GM12878 (cell line): ENCODE measurements at regions not wholly inside any gene's neighbourhood (a gene's known extent, or its start where the extent isn't known, plus 50 kb on each side); places are given as distances from the start of the nearest gene placed in this dataset.

Source experiments
- ATAC-seq: fragments of 200-7000 bp; cut with Tn5 transposase; 3 replicates; pipeline ENCODE4 v1.9.1; 2020; ENCODE audit warnings: mild to moderate bottlenecking, moderate library complexity
- BruUV-seq: library from RNA; stranded (reverse); fragments of 400-500 nt; replicated peaks from 2 replicates; lab custom pipeline; 2021; lab: Mats Ljungman, UMichigan
- CTCF ChIA-PET: fragments of 300-600 bp; sonication (Branson Sonifier 250); formaldehyde crosslinking; extraction: SDS; loops from one replicate; lab custom pipeline; 2021; ENCODE audit warnings: inconsistent platforms; lab: Yijun Ruan, JAX
- POLR2A ChIA-PET: fragments of 350-600 bp; formaldehyde crosslinking; extraction: SDS; loops from one replicate; lab custom pipeline; 2021; ENCODE audit warnings: inconsistent platforms; lab: Charles Lee
- RAD21 ChIA-PET: fragments of 300-600 bp; sonication (Branson Sonifier 250); formaldehyde crosslinking; loops from one replicate; lab custom pipeline; 2023; ENCODE audit warnings: antibody characterized with exemption; ENCODE audit not compliant: unreplicated experiment; lab: Charles Lee
- SMC1A ChIA-PET: fragments of 300-600 bp; sonication (Branson Sonifier 250); formaldehyde crosslinking; loops from one replicate; lab custom pipeline; 2023; ENCODE audit not compliant: unreplicated experiment, uncharacterized antibody; lab: Charles Lee
- DNase-seq: peaks from one replicate; pipeline ENCODE4 v3.0.0-alpha.2; 2011; ENCODE audit warnings: low read depth, low spot score
- FAIRE-seq: peaks from 3 replicates; lab custom pipeline; 2011; peaks lifted over from hg19 to GRCh38; lab: Jason Lieb, UNC
- H2AFZ ChIP-seq: 2 replicates; pipeline ENCODE4 v1.6.0; 2011; ENCODE audit warnings: low read depth, low read length, control low read depth; ENCODE audit not compliant: control insufficient read depth
- H3K27ac ChIP-seq: 2 replicates; pipeline ENCODE4 v1.5.1; 2011; ENCODE audit warnings: control low read depth; ENCODE audit not compliant: control insufficient read depth, insufficient read depth
- H3K27me3 ChIP-seq, 2 experiments: replicated peaks in 1 of 2; 2 replicates each; pipeline versions ENCODE4 v1.6.0 to v1.6.1; 2011; ENCODE audit warnings: low read length in 1 of 2; ENCODE audit not compliant: control insufficient read depth in 2 of 2, insufficient read depth in 2 of 2
- H3K36me3 ChIP-seq, 2 experiments: 2 replicates each; pipeline ENCODE4 v1.5.1; 2011; ENCODE audit warnings: low read length in 1 of 2; ENCODE audit not compliant: control insufficient read depth in 2 of 2, insufficient read depth in 2 of 2
- H3K4me1 ChIP-seq: 2 replicates; pipeline ENCODE4 v1.6.1; 2011; ENCODE audit warnings: mild to moderate bottlenecking, low read length, moderate library complexity, mixed read lengths; ENCODE audit not compliant: control insufficient read depth, insufficient read depth
- H3K4me2 ChIP-seq: 2 replicates; pipeline ENCODE4 v1.6.0; 2011; ENCODE audit warnings: control low read depth; ENCODE audit not compliant: control insufficient read depth, insufficient read depth
- H3K4me3 ChIP-seq: fragments of 200-600 bp; sonication (generic); 2 replicates; pipeline ENCODE4 v1.5.1; 2016
- H3K79me2 ChIP-seq: 2 replicates; pipeline ENCODE4 v1.6.0; 2011; ENCODE audit warnings: low read length; ENCODE audit not compliant: control insufficient read depth, insufficient read depth
- H3K9ac ChIP-seq: 2 replicates; pipeline ENCODE4 v1.8.0; 2011; ENCODE audit warnings: low read length, control low read depth, mixed read lengths; ENCODE audit not compliant: control insufficient read depth, insufficient read depth
- H3K9me3 ChIP-seq: replicated peaks from 3 replicates; pipeline ENCODE4 v1.5.1; 2011; ENCODE audit warnings: mild to moderate bottlenecking, low read length; ENCODE audit not compliant: control insufficient read depth, insufficient read depth
- H4K20me1 ChIP-seq: 2 replicates; pipeline ENCODE4 v1.6.0; 2011; ENCODE audit not compliant: control insufficient read depth, insufficient read depth
- BACH1 ChIP-seq: fragments of 450-650 bp; IDR thresholded peaks from 2 replicates; pipeline ENCODE4 v1.6.1; 2017; ENCODE audit warnings: mild to moderate bottlenecking, borderline replicate concordance
- BCL11A ChIP-seq: IDR thresholded peaks from 2 replicates; pipeline ENCODE4 v1.6.1; 2011; ENCODE audit warnings: low read depth, low read length
- DPF2 ChIP-seq: fragments of 450-650 bp; IDR thresholded peaks from 2 replicates; pipeline ENCODE4 v1.6.1; 2017; ENCODE audit warnings: mild to moderate bottlenecking
- FOS ChIP-seq: IDR thresholded peaks from 3 replicates; pipeline ENCODE4 v1.6.1; 2011; ENCODE audit warnings: borderline replicate concordance; ENCODE audit not compliant: insufficient read length; ENCODE audit errors: extremely low read depth
- FOXM1 ChIP-seq: IDR thresholded peaks from 2 replicates; pipeline ENCODE4 v1.6.1; 2012; ENCODE audit warnings: low read depth, mild to moderate bottlenecking, inconsistent platforms, low read length, moderate library complexity
- JUNB ChIP-seq: IDR thresholded peaks from 2 replicates; pipeline ENCODE4 v1.6.1; 2016; ENCODE audit warnings: antibody characterized with exemption, mild to moderate bottlenecking
- RB1 ChIP-seq: fragments of 450-650 bp; formaldehyde crosslinking; IDR thresholded peaks from 2 replicates; pipeline ENCODE4 v1.6.1; 2017; ENCODE audit warnings: mild to moderate bottlenecking, borderline replicate concordance
- SIN3A ChIP-seq: IDR thresholded peaks from 2 replicates; pipeline ENCODE4 v1.6.1; 2012; ENCODE audit warnings: low read depth, low read length, improper control_type of control experiment
- SIX5 ChIP-seq: IDR thresholded peaks from 2 replicates; pipeline ENCODE4 v1.6.1; 2011; ENCODE audit warnings: mild to moderate bottlenecking, low read depth, low read length, moderate library complexity; ENCODE audit not compliant: severe bottlenecking
- SMC3 ChIP-seq: IDR thresholded peaks from 2 replicates; pipeline ENCODE4 v1.6.1; 2011; ENCODE audit warnings: low read length, improper control_type of control experiment, borderline replicate concordance
- SPI1 ChIP-seq: IDR thresholded peaks from 2 replicates; pipeline ENCODE4 v1.6.1; 2011; ENCODE audit warnings: low read depth, mild to moderate bottlenecking, low read length, moderate library complexity, borderline replicate concordance; ENCODE audit not compliant: insufficient read depth
- SUPT20H ChIP-seq: IDR thresholded peaks from 2 replicates; pipeline ENCODE4 v1.6.1; 2011; ENCODE audit warnings: low read depth, mild to moderate bottlenecking, low read length, moderate library complexity, borderline replicate concordance; ENCODE audit not compliant: control insufficient read depth
- TAF1 ChIP-seq: IDR thresholded peaks from 2 replicates; pipeline ENCODE4 v1.6.1; 2011; ENCODE audit warnings: mild to moderate bottlenecking, low read depth, low read length, borderline replicate concordance
- TCF7 ChIP-seq: IDR thresholded peaks from 2 replicates; pipeline ENCODE4 v1.6.1; 2014; ENCODE audit warnings: antibody characterized with exemption, borderline replicate concordance
- YY1 ChIP-seq: IDR thresholded peaks from 2 replicates; pipeline ENCODE4 v1.6.1; 2011; ENCODE audit warnings: low read depth, mild to moderate bottlenecking, low read length
- ZNF217 ChIP-seq: fragments of 450-650 bp; IDR thresholded peaks from 2 replicates; pipeline ENCODE4 v1.6.1; 2017; ENCODE audit warnings: antibody characterized with exemption, mild to moderate bottlenecking
- ZNF24 ChIP-seq: fragments of 450-650 bp; IDR thresholded peaks from 2 replicates; pipeline ENCODE4 v1.6.1; 2017; ENCODE audit warnings: antibody characterized with exemption, mild to moderate bottlenecking
- WGBS: methylation state at CpG from one replicate; pipeline ENCODE4 v1.1.6; 2016; ENCODE audit warnings: low lambda C conversion rate; ENCODE audit not compliant: insufficient replicate concordance, insufficient coverage; ENCODE audit errors: missing lambda C conversion rate; 5-methylcytosine and 5-hydroxymethylcytosine counted together
- in situ Hi-C: fragments of 300-500 bp; cut with MboI; formaldehyde crosslinking; loops from 9 replicates; pipeline ENCODE4 v1.14.3; 2018; ENCODE audit warnings: mixed read lengths
- intact Hi-C: fragments of 100-400 bp; cut with micrococcal nuclease; formaldehyde crosslinking; loops from one replicate; pipeline ENCODE4 v1.14.2; 2022; ENCODE audit not compliant: unreplicated experiment
- TF ChIP-seq, protein P1 (sequence below): fragments of 450-650 bp; IDR thresholded peaks from 2 replicates; pipeline ENCODE4 v1.6.1; 2018; ENCODE audit warnings: borderline replicate concordance, mild to moderate bottlenecking; ENCODE audit not compliant: partially characterized antibody
- TF ChIP-seq, protein P2 (sequence below): fragments of 450-650 bp; IDR thresholded peaks from 2 replicates; pipeline ENCODE4 v1.6.1; 2014; ENCODE audit warnings: mild to moderate bottlenecking
- TF ChIP-seq, protein P3 (sequence below): fragments of 150-350 bp; IDR thresholded peaks from 2 replicates; pipeline ENCODE4 v1.6.1; 2014; ENCODE audit warnings: mild to moderate bottlenecking, low read depth, low read length

DNA sequence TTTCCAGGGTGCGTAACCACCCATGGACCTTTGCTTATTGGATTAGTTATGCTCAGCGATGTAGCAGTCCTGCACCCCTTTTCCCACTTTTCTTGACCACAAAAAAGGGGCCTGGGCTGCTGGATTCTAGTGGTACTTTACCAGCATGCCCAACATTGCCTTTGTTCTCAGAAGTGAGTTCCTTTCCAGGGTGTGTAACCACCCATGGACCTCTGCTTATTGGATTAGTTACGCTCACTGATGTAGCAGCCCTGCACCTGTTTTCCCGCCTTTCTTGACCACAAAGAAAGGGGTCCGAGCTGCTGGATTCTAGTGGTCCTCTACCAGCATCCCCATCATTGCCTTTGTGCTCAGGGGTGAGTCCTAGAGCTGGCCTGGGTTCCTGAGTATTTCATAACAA, 138.2 kb downstream of the COX18 start:
- Histone ChIP-seq H3K36me3 (no peaks in the 10 kb centered on the region), H2AFZ (no peak overlapping the region), H3K79me2 (no peaks in the 10 kb centered on the region), H3K27me3 (no peaks in the 10 kb centered on the region), H4K20me1 (no peaks in the 10 kb centered on the region)
- BruUV-seq: no TSS peak
- CTCF ChIA-PET: no interaction called here
- no peak for DNase-seq
- RAD21 ChIA-PET: no interaction called here
- 30% methylated on average over 5 of the region's 5 CpGs for WGBS
- TF ChIP-seq BCL11A (no peak), TAF1 (no peak), SMC3 (no peak), TCF7 (no peak), BACH1 (no peak), FOS (no peak), SIX5 (no peak), RB1 (no peak), YY1 (no peak), FOXM1 (no peak), SIN3A (no peak), DPF2 (no peak), ZNF24 (no peak), ZNF217 (no peak), SPI1 (no peak), SUPT20H (no peak), JUNB (no peak)
- TF ChIP-seq, protein P1, sequence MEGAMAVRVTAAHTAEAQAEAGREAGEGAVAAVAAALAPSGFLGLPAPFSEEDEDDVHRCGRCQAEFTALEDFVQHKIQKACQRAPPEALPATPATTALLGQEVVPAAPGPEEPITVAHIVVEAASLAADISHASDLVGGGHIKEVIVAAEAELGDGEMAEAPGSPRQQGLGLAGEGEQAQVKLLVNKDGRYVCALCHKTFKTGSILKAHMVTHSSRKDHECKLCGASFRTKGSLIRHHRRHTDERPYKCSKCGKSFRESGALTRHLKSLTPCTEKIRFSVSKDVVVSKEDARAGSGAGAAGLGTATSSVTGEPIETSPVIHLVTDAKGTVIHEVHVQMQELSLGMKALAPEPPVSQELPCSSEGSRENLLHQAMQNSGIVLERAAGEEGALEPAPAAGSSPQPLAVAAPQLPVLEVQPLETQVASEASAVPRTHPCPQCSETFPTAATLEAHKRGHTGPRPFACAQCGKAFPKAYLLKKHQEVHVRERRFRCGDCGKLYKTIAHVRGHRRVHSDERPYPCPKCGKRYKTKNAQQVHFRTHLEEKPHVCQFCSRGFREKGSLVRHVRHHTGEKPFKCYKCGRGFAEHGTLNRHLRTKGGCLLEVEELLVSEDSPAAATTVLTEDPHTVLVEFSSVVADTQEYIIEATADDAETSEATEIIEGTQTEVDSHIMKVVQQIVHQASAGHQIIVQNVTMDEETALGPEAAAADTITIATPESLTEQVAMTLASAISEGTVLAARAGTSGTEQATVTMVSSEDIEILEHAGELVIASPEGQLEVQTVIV: no peak
- TF ChIP-seq, protein P2, sequence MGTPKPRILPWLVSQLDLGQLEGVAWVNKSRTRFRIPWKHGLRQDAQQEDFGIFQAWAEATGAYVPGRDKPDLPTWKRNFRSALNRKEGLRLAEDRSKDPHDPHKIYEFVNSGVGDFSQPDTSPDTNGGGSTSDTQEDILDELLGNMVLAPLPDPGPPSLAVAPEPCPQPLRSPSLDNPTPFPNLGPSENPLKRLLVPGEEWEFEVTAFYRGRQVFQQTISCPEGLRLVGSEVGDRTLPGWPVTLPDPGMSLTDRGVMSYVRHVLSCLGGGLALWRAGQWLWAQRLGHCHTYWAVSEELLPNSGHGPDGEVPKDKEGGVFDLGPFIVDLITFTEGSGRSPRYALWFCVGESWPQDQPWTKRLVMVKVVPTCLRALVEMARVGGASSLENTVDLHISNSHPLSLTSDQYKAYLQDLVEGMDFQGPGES: no peak
- TF ChIP-seq, protein P3, sequence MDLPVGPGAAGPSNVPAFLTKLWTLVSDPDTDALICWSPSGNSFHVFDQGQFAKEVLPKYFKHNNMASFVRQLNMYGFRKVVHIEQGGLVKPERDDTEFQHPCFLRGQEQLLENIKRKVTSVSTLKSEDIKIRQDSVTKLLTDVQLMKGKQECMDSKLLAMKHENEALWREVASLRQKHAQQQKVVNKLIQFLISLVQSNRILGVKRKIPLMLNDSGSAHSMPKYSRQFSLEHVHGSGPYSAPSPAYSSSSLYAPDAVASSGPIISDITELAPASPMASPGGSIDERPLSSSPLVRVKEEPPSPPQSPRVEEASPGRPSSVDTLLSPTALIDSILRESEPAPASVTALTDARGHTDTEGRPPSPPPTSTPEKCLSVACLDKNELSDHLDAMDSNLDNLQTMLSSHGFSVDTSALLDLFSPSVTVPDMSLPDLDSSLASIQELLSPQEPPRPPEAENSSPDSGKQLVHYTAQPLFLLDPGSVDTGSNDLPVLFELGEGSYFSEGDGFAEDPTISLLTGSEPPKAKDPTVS: no peak
- TF ChIP-seq, all 136 proteins: peak for 0
- intact Hi-C loops (no loop called here), in situ Hi-C loops (no loop called here)
- SMC1A ChIA-PET: no interaction called here
- ATAC-seq (no peak), FAIRE-seq (no peak)
- Histone ChIP-seq H3K9ac (no peak overlapping the region), H3K4me2 (no peak overlapping the region), H3K9me3 (no peaks in the 10 kb centered on the region), H3K4me3 (no peak overlapping the region), H3K27ac (no peak overlapping the region), H3K4me1 (no peaks in the 10 kb centered on the region)
- POLR2A ChIA-PET: no interaction called here
